PC-9 (cell line): ENCODE measurements at regions not wholly inside any gene's neighbourhood (a gene's known extent, or its start where the extent isn't known, plus 50 kb on each side); places are given as distances from the start of the nearest gene placed in this dataset.

Source experiments
- EZH2 ChIP-seq: fragments of 200-600 bp; sonication (generic); IDR thresholded peaks from 2 replicates; pipeline ENCODE4 v1.8.0; 2017; ENCODE audit warnings: antibody characterized with exemption, low read depth
- TF ChIP-seq, protein P1 (sequence below): fragments of 200-600 bp; sonication (generic); conservative IDR thresholded peaks from 2 replicates; pipeline ENCODE4 v1.6.1; 2017; ENCODE audit warnings: mixed run types, antibody characterized with exemption, mild to moderate bottlenecking, moderate library complexity

DNA sequence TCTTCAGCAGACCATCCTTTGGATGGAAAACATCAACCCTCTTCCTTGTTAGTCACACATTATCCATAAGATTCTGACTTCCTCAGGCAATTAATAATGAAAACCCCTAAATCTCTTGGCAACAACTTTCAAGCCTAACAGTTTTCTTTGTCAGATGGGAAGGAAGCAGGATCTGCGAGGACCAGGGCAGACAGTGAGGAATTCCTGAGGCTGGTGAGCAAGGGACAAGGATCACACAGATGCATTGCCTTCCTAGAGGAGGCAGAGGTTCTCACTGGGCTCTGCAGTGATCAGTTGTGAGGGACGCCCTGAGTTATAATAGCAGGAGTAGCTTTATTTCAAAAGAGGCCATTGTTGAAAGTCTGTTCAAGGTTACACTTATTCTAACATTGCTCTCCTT, 195.4 kb downstream of the SLIT2 start:
- no peak for TF ChIP-seq EZH2
- TF ChIP-seq, protein P1, sequence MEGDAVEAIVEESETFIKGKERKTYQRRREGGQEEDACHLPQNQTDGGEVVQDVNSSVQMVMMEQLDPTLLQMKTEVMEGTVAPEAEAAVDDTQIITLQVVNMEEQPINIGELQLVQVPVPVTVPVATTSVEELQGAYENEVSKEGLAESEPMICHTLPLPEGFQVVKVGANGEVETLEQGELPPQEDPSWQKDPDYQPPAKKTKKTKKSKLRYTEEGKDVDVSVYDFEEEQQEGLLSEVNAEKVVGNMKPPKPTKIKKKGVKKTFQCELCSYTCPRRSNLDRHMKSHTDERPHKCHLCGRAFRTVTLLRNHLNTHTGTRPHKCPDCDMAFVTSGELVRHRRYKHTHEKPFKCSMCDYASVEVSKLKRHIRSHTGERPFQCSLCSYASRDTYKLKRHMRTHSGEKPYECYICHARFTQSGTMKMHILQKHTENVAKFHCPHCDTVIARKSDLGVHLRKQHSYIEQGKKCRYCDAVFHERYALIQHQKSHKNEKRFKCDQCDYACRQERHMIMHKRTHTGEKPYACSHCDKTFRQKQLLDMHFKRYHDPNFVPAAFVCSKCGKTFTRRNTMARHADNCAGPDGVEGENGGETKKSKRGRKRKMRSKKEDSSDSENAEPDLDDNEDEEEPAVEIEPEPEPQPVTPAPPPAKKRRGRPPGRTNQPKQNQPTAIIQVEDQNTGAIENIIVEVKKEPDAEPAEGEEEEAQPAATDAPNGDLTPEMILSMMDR, result no peak
